Fibroblast of skin of abdomen (primary cell): ENCODE measurements at regions not wholly inside any gene's neighbourhood (a gene's known extent, or its start where the extent isn't known, plus 50 kb on each side); places are given as distances from the start of the nearest gene placed in this dataset.
"Not testable (repeated sequence)": the region's sequence is repeated elsewhere in the genome, so short reads cannot be mapped to it uniquely, and the experiment has no call there.

ENCODE experiments used
- DNase-seq: peaks from one replicate; pipeline ENCODE4 v3.0.0-alpha.2; 2013

GRCh38 chr2:182598626-182599025 lies 117.4 kb upstream of the DNAJC10 start:
- DNase-seq = no peak

- no peak for DNase-seq
Measured at GRCh38 chr2:182605166-182605565, 110.9 kb upstream of the DNAJC10 start.

GRCh38 chr2:182606728-182607681 lies 109.1 kb upstream of the DNAJC10 start:
- DNase-seq = no peak

GRCh38 chr2:182608181-182608845 lies 107.7 kb upstream of the DNAJC10 start:
- DNase-seq = no peak

GRCh38 chr2:182609005-182609404 lies 107.1 kb upstream of the DNAJC10 start:
- not testable (repeated sequence) for DNase-seq

DNA sequence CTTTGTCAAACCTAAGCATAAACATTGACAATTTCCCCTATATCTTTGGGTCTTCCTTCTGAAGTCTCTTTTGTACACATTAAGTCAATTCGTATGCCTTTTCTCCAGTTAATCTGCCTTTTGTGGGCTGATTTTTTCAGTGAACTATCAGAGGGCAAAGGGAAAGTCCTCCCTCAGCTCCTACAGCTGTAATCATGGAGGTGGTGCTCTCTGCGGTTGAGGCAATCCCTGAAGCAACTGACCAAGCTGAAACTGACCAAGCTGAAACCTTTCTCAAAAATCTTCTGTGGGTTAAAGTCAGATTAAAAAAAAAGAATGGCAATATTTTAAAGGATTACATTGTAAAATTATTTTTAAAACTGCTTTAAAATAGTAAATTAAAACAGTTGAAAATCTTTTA lies 105.8 kb upstream of the DNAJC10 start:
- DNase-seq = no peak

- no peak for DNase-seq
Measured at GRCh38 chr2:182611009-182611408, 105.0 kb upstream of the DNAJC10 start.

DNA sequence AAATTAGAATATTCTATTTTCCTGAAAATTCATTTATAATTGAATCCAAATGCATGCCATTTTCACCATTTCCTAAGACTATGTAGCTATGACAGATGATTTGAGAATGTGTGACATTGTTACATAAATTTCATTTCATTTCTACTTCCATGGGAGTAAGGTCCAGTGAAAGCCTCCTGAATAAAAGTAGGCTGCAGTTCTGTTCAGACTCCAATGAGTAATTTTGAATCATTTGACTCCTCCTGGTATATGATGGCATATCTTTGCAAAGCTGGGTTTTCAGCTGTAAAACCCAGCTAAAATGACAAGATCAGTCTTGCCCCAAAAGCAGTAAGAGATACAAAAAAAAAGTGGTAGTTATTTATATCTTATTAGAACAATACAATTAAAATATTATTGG lies 101.0 kb upstream of the DNAJC10 start:
- DNase-seq = peak; percentile 11

DNA sequence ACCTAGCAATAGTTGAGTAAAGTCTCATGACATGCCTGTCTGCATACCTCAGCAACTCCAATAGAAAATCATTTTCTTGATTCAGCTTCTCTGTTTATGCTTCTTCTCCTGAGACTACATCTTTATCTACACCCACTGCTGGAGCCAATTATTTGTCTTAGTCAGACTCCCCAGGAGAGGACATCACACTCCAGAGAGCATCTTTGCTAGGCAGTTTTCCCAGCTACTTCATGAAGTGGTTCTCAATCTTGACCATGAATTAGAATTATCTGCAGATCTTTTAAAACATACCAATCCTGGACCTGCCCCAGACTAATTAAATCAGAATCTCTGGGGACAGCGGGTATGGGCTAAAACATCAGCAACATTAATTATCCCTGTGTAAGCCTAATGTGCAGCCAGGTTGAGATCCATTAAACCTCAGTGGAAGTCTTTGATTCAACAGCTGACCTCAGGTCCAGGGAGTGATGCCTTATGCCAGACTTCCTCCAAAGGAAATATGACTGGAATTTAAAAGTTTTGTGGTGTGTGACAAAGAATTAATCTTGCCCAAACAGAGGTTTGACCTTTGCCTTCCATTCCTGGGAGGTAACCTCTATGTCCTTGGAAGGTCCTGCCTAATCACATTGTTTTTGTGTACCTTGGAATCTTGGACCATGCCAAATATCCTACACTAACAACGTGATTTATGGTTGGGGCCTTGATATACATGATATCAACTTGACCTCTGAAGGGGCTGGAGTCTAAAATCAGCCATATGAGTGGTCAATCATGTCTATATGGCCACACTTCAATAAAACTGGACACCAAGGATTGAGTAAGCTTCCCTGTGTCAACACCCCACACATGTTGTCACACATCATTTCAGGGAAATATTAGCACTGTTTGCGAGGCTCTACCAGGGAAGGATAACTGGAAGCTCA lies 99.3 kb upstream of the DNAJC10 start:
- DNase-seq = peak; percentile 72

GRCh38 chr2:182618672-182619079 lies 97.4 kb upstream of the DNAJC10 start:
- no peak for DNase-seq

- no peak for DNase-seq
Measured at GRCh38 chr2:182619276-182619675, 96.8 kb upstream of the DNAJC10 start.

GRCh38 chr2:182621191-182621590 lies 94.9 kb upstream of the DNAJC10 start:
- DNase-seq = no peak

- DNase-seq = no peak
Measured at GRCh38 chr2:182621810-182622209, 94.2 kb upstream of the DNAJC10 start.

DNA sequence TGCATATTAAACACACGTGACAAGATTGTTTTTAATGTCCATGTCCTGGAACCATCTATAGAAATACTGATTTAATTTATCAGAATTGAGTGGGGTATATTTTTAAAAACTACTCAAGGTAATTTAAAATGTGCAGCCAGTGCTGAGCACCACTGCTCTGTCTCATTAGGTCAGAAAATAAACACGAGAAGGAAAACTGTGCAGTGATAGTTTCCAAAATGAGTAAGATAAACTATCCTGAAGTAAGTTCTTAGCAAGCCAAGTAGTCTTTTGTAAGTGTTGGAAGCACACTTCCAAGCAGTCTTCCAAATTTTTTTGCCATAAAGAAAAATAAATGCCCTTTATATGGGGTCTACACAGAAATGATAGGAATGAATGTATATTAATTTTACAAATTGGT lies 93.8 kb upstream of the DNAJC10 start:
- DNase-seq = no peak

DNA sequence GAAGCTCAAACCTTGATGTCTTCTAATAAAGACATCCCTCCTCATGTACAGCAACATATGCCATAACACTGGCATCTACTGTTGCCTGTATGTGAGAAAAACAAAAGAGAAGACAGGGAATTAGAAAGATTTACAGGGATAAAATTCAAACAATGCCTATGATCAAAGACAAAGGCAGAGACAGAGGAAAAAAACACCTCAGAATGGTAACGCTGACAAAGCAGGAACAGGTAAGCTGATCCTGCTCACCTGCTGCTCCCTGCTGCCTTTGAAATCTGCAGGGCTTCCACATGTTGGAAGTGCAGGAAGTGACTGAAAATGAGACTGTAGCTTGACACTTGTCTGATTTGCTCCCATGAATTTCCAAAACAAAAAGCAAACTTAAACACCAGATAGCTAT lies 90.2 kb upstream of the DNAJC10 start:
- no peak for DNase-seq

GRCh38 chr2:182628916-182629315 lies 87.1 kb upstream of the DNAJC10 start:
- no peak for DNase-seq

- no peak for DNase-seq
Measured at GRCh38 chr2:182630207-182630606, 85.8 kb upstream of the DNAJC10 start.

DNA sequence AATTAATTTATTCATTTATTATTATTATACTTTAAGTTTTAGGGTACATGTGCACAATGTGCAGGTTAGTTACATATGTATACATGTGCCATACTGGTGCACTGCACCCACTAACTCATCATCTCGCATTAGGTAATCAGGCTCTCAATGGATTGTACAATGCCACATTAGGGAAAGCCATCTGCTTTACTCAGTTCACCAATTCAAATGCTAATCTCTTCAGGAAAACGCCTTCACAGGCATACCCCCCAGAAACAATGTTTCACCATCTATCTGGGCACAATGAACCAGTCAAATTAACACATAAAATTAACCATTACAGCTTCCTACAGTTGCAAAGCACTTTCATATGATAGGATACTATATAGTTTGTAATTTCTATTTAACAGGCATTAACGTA lies 84.8 kb upstream of the DNAJC10 start:
- no peak for DNase-seq

- DNase-seq = no peak
Measured at GRCh38 chr2:182634386-182634785, 81.7 kb upstream of the DNAJC10 start.

- no peak for DNase-seq
Measured at GRCh38 chr2:182636699-182637098, 79.4 kb upstream of the DNAJC10 start.

- DNase-seq = no peak
Measured at GRCh38 chr2:182638667-182639066, 77.4 kb upstream of the DNAJC10 start.

DNA sequence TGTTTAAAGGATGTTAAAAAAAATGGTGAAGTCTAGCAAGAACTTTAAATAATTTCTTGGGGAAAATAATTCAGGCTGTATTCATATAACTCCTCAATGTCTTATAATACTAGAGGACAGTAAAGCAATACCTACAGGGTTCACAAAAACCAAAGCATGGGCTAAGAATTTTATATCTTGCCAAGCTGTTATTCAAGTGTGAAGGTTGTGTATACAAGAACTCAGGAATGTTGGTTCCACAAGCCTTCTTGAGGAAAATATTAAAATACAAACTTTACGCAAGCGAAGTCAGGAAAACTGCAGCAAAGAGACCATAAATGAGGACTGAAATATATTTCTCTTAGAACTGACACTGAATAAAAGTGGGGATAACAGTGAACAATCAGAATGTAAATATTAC lies 76.1 kb upstream of the DNAJC10 start:
- no peak for DNase-seq

DNA sequence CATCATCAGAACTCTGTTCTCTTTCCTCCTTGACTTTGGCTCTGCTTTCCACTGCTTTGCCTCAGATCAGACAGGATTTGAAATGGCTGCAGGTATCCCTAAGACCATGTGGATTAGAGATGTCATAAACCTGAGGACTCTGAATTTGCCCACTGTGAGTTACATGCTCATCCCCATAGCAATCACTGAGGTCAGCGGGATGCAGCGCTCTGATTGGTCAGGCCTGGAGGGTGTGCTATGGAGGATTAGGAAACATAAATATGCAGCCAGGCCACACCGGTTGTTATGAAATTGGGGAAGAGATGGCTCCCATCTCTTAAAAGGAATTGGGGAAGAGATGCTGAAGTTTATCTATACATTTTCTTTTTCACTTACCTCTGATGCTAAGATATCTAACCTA lies 73.7 kb upstream of the DNAJC10 start:
- DNase-seq = peak; percentile 23
